ENCODE measurements at regions not wholly inside any gene's neighbourhood (a gene's known extent, or its start where the extent isn't known, plus 50 kb on each side); places are given as distances from the start of the nearest gene placed in this dataset.

DNA sequence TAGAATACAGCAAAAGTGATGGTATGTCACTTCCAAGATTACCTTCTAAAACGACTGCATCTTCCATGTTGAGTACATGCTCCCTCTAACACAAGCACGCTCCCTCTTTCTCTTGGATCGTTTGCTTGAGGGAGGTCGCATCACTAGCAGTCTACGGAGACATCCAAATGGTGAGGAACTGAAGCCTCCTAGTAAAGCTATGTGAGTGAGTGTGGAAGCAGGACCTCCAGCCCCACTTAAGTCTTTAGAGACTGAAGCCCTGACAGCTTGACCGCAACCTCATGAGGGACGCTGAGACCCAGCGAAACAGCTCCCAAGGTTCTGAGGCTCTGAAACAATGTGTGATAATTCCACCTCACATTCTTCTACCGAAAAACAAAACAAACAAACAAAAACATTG lies 486.7 kb upstream of the GCFC2 start:
- no peak for TF ChIP-seq FOXA1 (IDR thresholded peaks at IDR 0.05)
- TF ChIP-seq ELF4 (IDR thresholded peaks at IDR 0.05): no peak
- TF ChIP-seq SP1 (IDR thresholded peaks at IDR 0.05): no peak
- TF ChIP-seq FOXM1 (IDR thresholded peaks at IDR 0.05; ENCODE audit: borderline replicate concordance): no peak
- TF ChIP-seq LEF1 (IDR thresholded peaks at IDR 0.05; ENCODE audit: borderline replicate concordance): no peak
- TF ChIP-seq ARNT (IDR thresholded peaks at IDR 0.05): no peak
- no peak for TF ChIP-seq CTBP1 (IDR thresholded peaks at IDR 0.05; ENCODE audit: borderline replicate concordance)
- TF ChIP-seq FOXK2 (IDR thresholded peaks at IDR 0.05): no peak
- no peak for TF ChIP-seq SUZ12 (IDR thresholded peaks at IDR 0.05)
- no peak for TF ChIP-seq HDGF (IDR thresholded peaks at IDR 0.05; ENCODE audit: borderline replicate concordance)
- TF ChIP-seq, protein P1, sequence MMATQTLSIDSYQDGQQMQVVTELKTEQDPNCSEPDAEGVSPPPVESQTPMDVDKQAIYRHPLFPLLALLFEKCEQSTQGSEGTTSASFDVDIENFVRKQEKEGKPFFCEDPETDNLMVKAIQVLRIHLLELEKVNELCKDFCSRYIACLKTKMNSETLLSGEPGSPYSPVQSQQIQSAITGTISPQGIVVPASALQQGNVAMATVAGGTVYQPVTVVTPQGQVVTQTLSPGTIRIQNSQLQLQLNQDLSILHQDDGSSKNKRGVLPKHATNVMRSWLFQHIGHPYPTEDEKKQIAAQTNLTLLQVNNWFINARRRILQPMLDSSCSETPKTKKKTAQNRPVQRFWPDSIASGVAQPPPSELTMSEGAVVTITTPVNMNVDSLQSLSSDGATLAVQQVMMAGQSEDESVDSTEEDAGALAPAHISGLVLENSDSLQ (IDR thresholded peaks at IDR 0.05): no peak
- no peak for TF ChIP-seq L3MBTL2 (conservative IDR thresholded peaks at IDR 0.05)
- no peak for TF ChIP-seq NFRKB (IDR thresholded peaks at IDR 0.05)
- TF ChIP-seq BHLHE40 (IDR thresholded peaks at IDR 0.05; ENCODE audit: borderline replicate concordance): no peak
- TF ChIP-seq TARDBP (IDR thresholded peaks at IDR 0.05): no peak
- TF ChIP-seq ZNF384 (IDR thresholded peaks at IDR 0.05): no peak
- ChIA-PET CTCF (interaction anchor here (2.2 kb wide), 1 partner anchor 403 kb away, joined by 5 read pairs; no protein-coding TSS in a partner anchor), POLR2A (no interaction called here)
- no peak for DNase-seq (ENCODE audit: extremely low spot score)

DNA sequence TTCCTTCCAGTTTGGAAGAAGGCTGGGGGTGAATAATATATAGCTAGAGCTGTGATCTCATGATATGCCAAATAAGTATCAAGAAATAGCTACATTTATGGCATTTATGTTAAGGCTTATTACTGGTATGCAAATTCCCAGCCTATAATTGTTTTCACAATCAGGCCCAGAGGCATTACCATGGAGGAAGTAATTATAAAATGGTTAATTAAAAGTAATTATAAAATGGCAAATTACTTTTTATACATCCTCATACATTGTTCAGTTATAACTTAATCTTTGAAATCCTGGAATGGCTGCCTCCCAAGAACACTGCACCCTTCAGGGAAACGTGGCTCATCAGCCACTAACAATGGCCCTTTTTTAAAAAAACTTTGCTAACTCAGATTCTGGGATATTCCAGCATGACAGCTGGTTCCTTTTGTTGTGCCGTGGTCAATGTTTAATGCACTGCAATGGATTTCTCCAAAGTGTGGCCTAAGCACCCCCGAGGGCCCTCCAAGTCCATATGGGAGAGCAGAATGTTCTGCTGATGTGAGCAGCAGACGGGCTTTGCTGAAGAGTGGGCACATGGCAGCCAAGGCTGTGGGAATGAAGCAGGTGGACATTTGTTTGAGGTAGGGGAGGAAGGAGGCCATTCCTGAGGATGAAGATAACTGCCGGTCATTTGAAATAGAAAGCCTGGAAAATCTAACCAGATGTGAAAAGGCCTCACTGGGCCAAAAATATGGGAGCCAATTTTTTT lies 483.5 kb upstream of the GCFC2 start:
- no peak for TF ChIP-seq FOXA1 (IDR thresholded peaks at IDR 0.05)
- no peak for TF ChIP-seq ELF4 (IDR thresholded peaks at IDR 0.05)
- TF ChIP-seq ZNF384 (IDR thresholded peaks at IDR 0.05): no peak
- no peak for TF ChIP-seq SP1 (IDR thresholded peaks at IDR 0.05)
- TF ChIP-seq SUZ12 (IDR thresholded peaks at IDR 0.05): no peak
- TF ChIP-seq BHLHE40 (IDR thresholded peaks at IDR 0.05; ENCODE audit: borderline replicate concordance): no peak
- TF ChIP-seq FOXK2 (IDR thresholded peaks at IDR 0.05): no peak
- no peak for TF ChIP-seq L3MBTL2 (conservative IDR thresholded peaks at IDR 0.05)
- no peak for TF ChIP-seq ARNT (IDR thresholded peaks at IDR 0.05)
- TF ChIP-seq FOXM1 (IDR thresholded peaks at IDR 0.05; ENCODE audit: borderline replicate concordance): no peak
- DNase-seq (ENCODE audit: extremely low spot score): no peak
- ChIA-PET POLR2A (no interaction called here), CTCF (no interaction called here)

DNA sequence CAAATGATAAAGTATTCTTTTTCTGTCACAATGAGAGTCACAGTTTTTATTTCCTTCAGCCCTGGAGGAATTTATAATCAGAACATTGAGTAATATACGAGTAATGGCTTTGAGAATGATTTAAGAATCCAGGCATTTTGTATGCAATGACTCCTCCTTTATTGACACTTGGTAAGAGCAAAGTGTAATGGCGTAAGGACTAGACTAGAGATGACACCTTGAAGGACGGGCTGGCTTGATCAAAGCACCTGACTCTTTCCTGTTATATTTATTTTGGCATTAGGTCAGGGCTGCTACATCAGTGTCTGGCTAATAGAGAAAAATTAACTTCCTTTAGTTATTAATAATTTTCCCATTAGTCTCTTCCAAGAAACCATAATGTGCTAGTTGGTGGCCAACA lies 482.4 kb upstream of the GCFC2 start:
- DNase-seq (ENCODE audit: extremely low spot score): no peak
- POLR2A ChIA-PET: no interaction called here
- TF ChIP-seq FOXA1 (IDR thresholded peaks at IDR 0.05): no peak
- TF ChIP-seq HDGF (IDR thresholded peaks at IDR 0.05; ENCODE audit: borderline replicate concordance): no peak
- TF ChIP-seq FOXK2 (IDR thresholded peaks at IDR 0.05): no peak
- TF ChIP-seq LEF1 (IDR thresholded peaks at IDR 0.05; ENCODE audit: borderline replicate concordance): no peak
- CTCF ChIA-PET: no interaction called here

DNA sequence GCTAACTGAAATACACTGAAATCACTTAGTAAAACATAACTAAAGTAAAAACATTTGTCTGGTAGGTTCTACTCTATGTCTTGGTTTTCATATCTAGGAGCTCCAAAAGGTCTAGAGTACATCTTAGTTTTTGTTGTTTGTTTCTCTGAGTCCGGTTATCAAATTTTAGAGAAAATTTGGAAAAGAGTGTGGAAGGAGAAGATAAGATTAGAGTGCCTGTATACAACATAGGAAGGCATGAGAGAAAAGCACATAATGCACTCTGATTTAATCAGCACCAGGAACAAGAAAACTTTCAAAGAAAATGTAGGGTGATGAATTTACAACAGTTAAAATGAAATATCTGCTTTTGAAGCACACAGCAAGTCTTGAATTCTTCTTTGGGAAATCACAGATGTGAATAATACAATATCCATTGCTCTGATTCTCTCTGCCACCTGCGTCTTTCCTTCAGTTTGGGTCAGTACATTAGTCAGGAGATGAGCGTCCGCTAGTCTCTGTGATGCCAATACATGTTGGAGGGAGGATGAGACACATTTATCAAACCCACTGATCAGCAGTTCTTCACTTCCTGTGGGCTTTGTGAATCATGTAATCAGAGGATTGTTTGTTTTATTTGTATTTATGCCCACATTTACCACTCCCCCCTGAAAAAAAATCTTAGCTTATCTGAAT lies 477.8 kb upstream of the GCFC2 start:
- DNase-seq (ENCODE audit: extremely low spot score): no peak
- ChIA-PET POLR2A (no interaction called here), CTCF (no interaction called here)

DNA sequence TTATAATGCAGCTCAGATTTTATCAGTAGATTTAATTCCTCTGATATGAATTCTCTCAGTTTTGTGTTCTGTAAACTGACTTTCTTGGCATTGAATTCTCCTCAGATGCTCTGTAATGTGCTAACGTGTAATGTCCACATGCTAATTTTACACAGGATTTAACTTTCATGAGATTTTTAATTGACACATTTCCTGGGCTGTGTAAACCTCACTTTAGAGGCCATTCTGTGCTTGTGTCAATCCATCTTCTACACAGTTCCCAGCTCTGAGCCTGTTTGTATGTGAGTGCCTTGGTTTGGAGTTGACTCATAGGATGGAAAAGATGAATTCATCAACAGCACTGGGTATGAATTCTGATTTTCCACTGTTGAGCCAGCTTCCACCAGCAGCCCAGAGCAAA lies 476.7 kb upstream of the GCFC2 start:
- CTCF ChIA-PET: no interaction called here
- no peak for DNase-seq (ENCODE audit: extremely low spot score)
- TF ChIP-seq LEF1 (IDR thresholded peaks at IDR 0.05; ENCODE audit: borderline replicate concordance) (no peak), ZNF384 (IDR thresholded peaks at IDR 0.05) (no peak), HDGF (IDR thresholded peaks at IDR 0.05; ENCODE audit: borderline replicate concordance) (no peak), ARNT (IDR thresholded peaks at IDR 0.05) (no peak), SP1 (IDR thresholded peaks at IDR 0.05) (no peak), ELF4 (IDR thresholded peaks at IDR 0.05) (no peak)
- POLR2A ChIA-PET: no interaction called here

More for the DNA sequence above, 477.8 kb upstream of the GCFC2 start:
- TF ChIP-seq CTBP1 (IDR thresholded peaks at IDR 0.05; ENCODE audit: borderline replicate concordance): no peak
- TF ChIP-seq SP1 (IDR thresholded peaks at IDR 0.05): no peak
- TF ChIP-seq ELF4 (IDR thresholded peaks at IDR 0.05): no peak
- TF ChIP-seq L3MBTL2 (conservative IDR thresholded peaks at IDR 0.05): no peak
- no peak for TF ChIP-seq ZNF384 (IDR thresholded peaks at IDR 0.05)
- no peak for TF ChIP-seq BHLHE40 (IDR thresholded peaks at IDR 0.05; ENCODE audit: borderline replicate concordance)
- TF ChIP-seq, protein P1 (IDR thresholded peaks at IDR 0.05): no peak
- no peak for TF ChIP-seq LEF1 (IDR thresholded peaks at IDR 0.05; ENCODE audit: borderline replicate concordance)
- no peak for TF ChIP-seq FOXA1 (IDR thresholded peaks at IDR 0.05)
- TF ChIP-seq FOXM1 (IDR thresholded peaks at IDR 0.05; ENCODE audit: borderline replicate concordance): no peak
- TF ChIP-seq SUZ12 (IDR thresholded peaks at IDR 0.05): no peak
- TF ChIP-seq TARDBP (IDR thresholded peaks at IDR 0.05): no peak
- TF ChIP-seq NFRKB (IDR thresholded peaks at IDR 0.05): no peak
- TF ChIP-seq HDGF (IDR thresholded peaks at IDR 0.05; ENCODE audit: borderline replicate concordance): no peak
- TF ChIP-seq ARNT (IDR thresholded peaks at IDR 0.05): no peak

DNA sequence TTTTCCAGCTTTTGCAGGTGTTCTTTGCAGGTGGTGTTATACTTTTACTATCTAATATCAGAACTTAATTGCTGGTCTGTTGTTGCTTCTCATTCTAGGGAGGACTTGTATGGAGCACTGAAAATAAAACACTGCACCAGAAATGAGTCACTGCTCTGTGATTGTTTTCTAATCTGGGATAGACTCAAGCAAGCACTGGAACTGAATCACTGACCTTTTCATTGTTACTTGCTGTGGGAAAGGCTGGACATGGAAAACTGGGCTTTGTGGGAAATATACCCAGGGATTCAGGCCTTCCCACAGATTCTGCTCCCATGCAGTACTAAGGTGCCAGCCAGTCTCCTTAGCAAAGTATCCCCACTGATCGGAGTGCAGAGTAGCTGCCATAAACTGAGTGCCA lies 470.0 kb upstream of the GCFC2 start:
- TF ChIP-seq TARDBP (IDR thresholded peaks at IDR 0.05): no peak
- no peak for TF ChIP-seq SP1 (IDR thresholded peaks at IDR 0.05)
- no peak for TF ChIP-seq SUZ12 (IDR thresholded peaks at IDR 0.05)
- no peak for TF ChIP-seq NFRKB (IDR thresholded peaks at IDR 0.05)
- TF ChIP-seq FOXK2 (IDR thresholded peaks at IDR 0.05): no peak
- TF ChIP-seq ELF4 (IDR thresholded peaks at IDR 0.05): no peak
- TF ChIP-seq, protein P1 (IDR thresholded peaks at IDR 0.05): no peak
- TF ChIP-seq L3MBTL2 (conservative IDR thresholded peaks at IDR 0.05): no peak
- no peak for TF ChIP-seq BHLHE40 (IDR thresholded peaks at IDR 0.05; ENCODE audit: borderline replicate concordance)
- TF ChIP-seq ARNT (IDR thresholded peaks at IDR 0.05): no peak
- TF ChIP-seq FOXM1 (IDR thresholded peaks at IDR 0.05; ENCODE audit: borderline replicate concordance): no peak
- TF ChIP-seq LEF1 (IDR thresholded peaks at IDR 0.05; ENCODE audit: borderline replicate concordance): no peak
- ChIA-PET POLR2A (no interaction called here), CTCF (no interaction called here)
- no peak for DNase-seq (ENCODE audit: extremely low spot score)
